Left forelimb (tissue), 1 donor: ENCODE measurements at regions not wholly inside any gene's neighbourhood (a gene's known extent, or its start where the extent isn't known, plus 50 kb on each side); places are given as distances from the start of the nearest gene placed in this dataset.
"Not testable (repeated sequence)": the region's sequence is repeated elsewhere in the genome, so short reads cannot be mapped to it uniquely, and the experiment has no call there.

ENCODE experiments used
- DNase-seq: peaks from one replicate; pipeline ENCODE4 v3.0.0-alpha.2; 2018; ENCODE audit warnings: low spot score

GRCh38 chr2:238521002-238521401 lies 94.3 kb downstream of the ASB1 start:
- DNase-seq, result no peak

DNA sequence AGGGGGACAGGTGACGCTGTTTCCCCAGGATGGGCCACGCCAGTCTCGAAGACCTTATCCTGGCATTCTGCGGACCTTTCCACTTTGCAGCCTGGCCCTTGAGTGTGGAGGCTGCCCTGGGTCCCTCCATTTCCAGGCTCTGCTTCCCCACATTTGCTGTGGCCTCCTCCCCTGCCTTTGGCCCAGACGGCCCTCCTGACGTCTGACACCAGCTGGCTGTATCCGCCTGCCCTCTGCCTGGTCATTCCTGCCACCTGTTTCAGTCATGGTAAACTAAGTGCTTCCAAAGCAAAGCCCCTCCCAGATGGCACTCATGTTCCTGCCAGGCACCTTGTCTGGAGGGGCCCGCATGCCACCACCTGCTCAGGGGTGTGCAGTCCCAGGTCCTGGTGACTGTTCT lies 95.1 kb downstream of the ASB1 start:
- no peak for DNase-seq

- DNase-seq, result peak; percentile 79
Measured at GRCh38 chr2:238523158-238524110, 96.7 kb downstream of the ASB1 start.

DNA sequence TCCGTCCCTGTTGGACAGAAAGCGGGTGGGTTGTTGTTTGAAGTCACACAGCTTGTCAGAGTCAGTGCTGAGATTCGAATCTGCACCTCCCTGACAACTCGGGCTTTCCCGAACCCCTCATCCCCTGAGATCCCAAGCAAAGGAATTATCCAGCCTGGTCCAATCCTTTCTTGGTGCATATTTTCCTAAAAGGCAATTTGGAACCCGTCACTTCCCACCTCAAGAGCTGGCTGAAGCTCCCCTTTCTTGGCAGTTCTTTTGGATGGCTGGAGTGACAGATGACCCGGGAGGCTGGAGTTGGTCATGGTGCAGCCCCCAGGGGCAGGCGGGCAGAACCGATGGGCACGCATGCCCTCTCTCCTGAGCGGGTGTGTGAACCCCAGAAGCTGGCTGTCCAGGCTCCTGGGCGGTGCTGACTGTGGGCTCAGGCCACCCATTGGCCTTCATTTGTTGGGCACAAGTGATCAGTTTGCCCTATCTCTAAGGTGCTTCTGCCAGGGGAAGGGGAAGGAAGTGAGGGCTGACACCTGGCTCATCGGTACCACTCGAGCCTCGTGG lies 97.8 kb downstream of the ASB1 start:
- DNase-seq, result no peak

GRCh38 chr2:238525990-238526389 lies 99.3 kb downstream of the ASB1 start:
- no peak for DNase-seq

GRCh38 chr2:238527565-238527964 lies 100.8 kb downstream of the ASB1 start:
- no peak for DNase-seq

DNA sequence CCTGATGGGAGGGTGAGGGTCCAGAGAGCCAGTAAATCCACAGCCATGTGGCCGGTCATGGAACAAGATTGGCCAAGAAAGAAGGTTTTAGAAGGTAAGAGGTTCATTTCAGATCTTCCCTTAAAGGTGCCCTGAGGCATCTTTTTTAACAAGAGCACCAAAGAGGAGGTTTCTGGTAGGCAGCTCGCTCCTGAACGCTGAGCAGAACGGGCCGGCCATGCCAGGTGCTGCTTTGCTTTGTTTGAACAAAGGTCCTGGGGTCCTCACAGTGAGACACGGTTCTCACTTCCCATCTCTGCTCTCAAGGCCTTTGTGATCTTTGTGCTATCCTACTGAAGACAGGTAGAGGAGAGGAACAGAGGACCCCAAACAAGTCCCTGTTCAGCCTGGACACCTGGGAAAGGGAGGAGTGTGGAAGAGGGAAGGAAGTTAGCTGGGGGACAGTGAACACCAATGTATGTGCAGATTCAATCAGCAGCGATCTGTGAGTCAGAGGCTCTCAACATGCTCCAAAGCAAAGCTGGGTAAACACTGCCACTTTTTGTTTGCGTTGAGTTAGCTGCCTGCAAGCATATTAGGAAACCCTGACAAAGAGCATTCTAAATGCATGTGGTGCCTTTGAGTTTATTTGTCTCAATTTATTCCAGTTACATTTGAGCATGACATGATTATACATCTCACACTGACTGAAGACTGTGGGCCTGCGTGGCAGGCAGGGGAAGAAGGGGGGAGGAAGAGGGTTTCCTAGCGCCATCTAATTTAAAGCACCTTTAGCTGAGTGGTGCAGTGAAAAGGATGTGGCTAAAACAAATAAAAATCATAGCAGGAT lies 102.4 kb downstream of the ASB1 start:
- DNase-seq, result no peak

GRCh38 chr2:238531017-238531645 lies 104.4 kb downstream of the ASB1 start:
- not testable (repeated sequence) for DNase-seq

DNA sequence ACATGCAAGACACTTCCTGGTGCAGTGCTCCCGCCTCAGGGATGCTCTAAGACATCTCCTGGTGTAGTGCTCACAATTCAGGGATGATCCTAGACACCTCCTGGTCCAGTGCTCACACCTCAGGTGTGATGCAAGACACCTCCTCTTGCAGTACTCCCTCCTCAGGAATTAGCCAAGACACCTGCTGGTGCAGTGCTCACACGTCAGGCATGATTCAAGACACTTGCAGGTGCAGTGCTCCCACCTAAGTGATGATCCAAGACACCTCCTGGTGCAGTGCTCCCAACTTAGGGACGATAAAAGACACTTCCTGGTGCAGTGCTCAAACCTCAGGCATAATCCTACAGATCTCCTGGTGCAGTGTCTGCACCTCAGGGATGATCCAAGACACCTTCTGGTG lies 117.0 kb downstream of the ASB1 start:
- DNase-seq, result not testable (repeated sequence)

GRCh38 chr2:238548902-238549462 lies 122.3 kb downstream of the ASB1 start:
- no peak for DNase-seq

GRCh38 chr2:238549866-238550265 lies 123.1 kb downstream of the ASB1 start:
- DNase-seq, result no peak

DNA sequence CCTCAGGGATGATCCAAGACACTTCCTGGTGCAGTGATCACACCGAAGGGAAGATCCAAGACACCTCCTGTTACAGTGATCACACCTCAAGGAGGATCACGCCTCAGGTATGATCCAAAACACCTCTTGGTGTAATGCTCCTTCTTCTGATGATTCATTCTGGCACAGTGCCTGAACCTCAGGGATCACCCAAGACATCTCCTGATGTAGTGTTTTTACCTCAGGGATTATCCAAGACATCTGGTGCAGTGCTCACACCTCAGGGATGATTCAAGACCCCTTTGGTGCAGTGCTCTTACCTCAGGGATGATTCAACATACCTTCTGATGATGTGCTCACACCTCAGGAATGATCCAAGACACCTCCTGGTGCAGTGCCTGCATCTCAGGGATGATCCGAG lies 124.4 kb downstream of the ASB1 start:
- DNase-seq, result no peak

GRCh38 chr2:238552226-238552625 lies 125.5 kb downstream of the ASB1 start:
- no peak for DNase-seq

DNA sequence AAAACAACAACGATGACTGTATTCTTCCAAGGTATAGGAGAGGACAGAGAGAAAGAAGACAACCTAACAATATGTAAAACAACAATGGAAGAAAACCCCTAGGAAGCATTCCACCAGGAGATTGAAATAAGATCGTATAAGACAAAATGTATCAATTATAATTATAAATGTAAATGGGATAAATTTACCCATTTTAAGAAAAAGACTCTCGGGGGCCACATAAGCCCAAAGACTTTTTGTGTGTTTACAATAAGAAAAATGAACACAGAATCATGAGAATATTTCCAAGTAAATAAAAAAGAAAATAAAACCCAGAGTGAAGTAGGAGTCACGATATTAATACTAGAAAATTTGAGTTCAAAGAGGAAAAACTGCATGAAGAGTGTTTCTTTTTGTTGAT lies 126.4 kb downstream of the ASB1 start:
- DNase-seq, result no peak

- DNase-seq, result no peak
Measured at GRCh38 chr2:238554468-238555315, 128.0 kb downstream of the ASB1 start.

- DNase-seq, result no peak
Measured at GRCh38 chr2:238555786-238556542, 129.2 kb downstream of the ASB1 start.

DNA sequence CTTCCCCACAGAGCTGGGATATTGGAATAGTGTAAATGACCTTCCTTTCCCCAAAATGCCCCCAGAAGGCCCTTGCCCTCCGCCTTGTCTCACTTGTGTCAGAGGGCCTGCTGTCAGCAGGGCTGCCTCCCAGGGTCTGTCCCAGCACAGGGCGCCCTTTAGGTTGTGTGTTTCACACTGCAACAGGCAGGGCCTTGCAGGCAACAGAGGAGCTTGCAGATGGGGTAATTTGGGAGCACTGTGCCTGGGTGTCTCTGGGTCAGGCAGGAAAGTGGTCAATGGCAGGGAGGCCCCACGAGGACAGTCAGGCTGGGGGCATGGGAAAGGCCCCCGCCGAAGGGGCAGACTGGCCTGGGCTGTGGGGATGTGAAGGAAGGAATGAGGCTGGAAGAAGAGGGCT lies 130.7 kb downstream of the ASB1 start:
- no peak for DNase-seq

GRCh38 chr2:238557936-238558335 lies 131.2 kb downstream of the ASB1 start:
- no peak for DNase-seq

GRCh38 chr2:238558456-238559099 lies 131.9 kb downstream of the ASB1 start:
- DNase-seq, result no peak

DNA sequence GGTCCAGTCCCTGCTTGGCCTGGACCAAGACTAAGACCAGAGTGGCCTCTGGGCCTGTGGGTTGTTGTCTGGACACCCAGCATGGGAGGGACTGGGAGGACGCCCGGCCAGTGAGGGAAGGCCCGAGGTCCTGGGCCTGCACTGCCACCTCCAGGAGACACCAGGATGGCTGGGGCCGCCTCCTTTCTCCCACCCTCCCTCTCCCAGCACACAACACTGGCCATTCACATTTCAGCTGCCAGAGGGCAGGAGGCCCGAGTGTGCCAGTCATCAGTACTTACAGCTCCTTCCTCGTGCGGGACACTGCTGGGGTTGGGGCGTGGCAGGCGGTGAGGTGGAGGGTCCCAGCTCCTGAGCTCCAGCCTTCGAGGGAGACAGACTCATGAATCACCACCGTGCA lies 133.5 kb downstream of the ASB1 start:
- no peak for DNase-seq
